CD14-positive monocyte (primary cell): ENCODE measurements at regions not wholly inside any gene's neighbourhood (a gene's known extent, or its start where the extent isn't known, plus 50 kb on each side); places are given as distances from the start of the nearest gene placed in this dataset.

Experiments used
- DNase-seq, 3 donors: peaks; one replicate each; pipeline ENCODE4 v3.0.0-alpha.2; 2011 to 2022
- H2AFZ ChIP-seq: 2 replicates; pipeline ENCODE4 v1.6.0; 2012; ENCODE audit warnings: mild to moderate bottlenecking, low read depth, low read length, inconsistent platforms; ENCODE audit not compliant: insufficient read depth, poor library complexity, severe bottlenecking
- H3K27ac ChIP-seq, 2 donors: 1 replicate in 1 of 2; 2 replicates in 1 of 2; pipeline ENCODE4 v1.5.1; 2012 to 2013; ENCODE audit warnings: low read length in 2 of 2, control low read depth in 1 of 2, inconsistent platforms in 1 of 2, low read depth in 1 of 2, mild to moderate bottlenecking in 1 of 2
- H3K27me3 ChIP-seq, 2 donors: one replicate each; pipeline versions ENCODE4 v1.6.0 to v1.6.1; 2011 to 2013; ENCODE audit warnings: low read length in 2 of 2; ENCODE audit not compliant: control insufficient read depth in 2 of 2, insufficient read depth in 2 of 2
- H3K36me3 ChIP-seq, 2 donors: replicated peaks in 1 of 2; 1 replicate in 1 of 2; 2 replicates in 1 of 2; pipeline versions ENCODE4 v1.5.1 to v1.6.1; 2012 to 2013; ENCODE audit warnings: low read length in 2 of 2, control low read depth in 1 of 2, inconsistent platforms in 1 of 2, mild to moderate bottlenecking in 1 of 2; ENCODE audit not compliant: insufficient read depth in 2 of 2, control insufficient read depth in 1 of 2
- H3K4me1 ChIP-seq, 2 donors: 1 replicate in 1 of 2; 2 replicates in 1 of 2; pipeline versions ENCODE4 v1.5.1 to v1.6.1; 2012 to 2013; ENCODE audit warnings: low read length in 2 of 2, control low read depth in 1 of 2, inconsistent platforms in 1 of 2, mild to moderate bottlenecking in 1 of 2, moderate library complexity in 1 of 2; ENCODE audit not compliant: insufficient read depth in 2 of 2, control insufficient read depth in 1 of 2
- H3K4me2 ChIP-seq: replicated peaks from 2 replicates; pipeline ENCODE3; 2012; ENCODE audit warnings: low read length, moderate library complexity, mild to moderate bottlenecking; ENCODE audit not compliant: poor library complexity, severe bottlenecking; ENCODE audit errors: extremely low read depth
- H3K4me3 ChIP-seq, 3 experiments: fragments of 200-600 bp in 1 of 3; sonication (generic) in 1 of 3; replicated peaks in 1 of 3; 1 replicate in 2 of 3; 2 replicates in 1 of 3; pipeline ENCODE4 v1.5.1; 2011 to 2013; ENCODE audit warnings: low read length in 3 of 3, mild to moderate bottlenecking in 3 of 3, control low read depth in 2 of 3, low read depth in 2 of 3, inconsistent platforms in 1 of 3, moderate library complexity in 1 of 3
- H3K79me2 ChIP-seq: 2 replicates; pipeline ENCODE4 v1.6.0; 2012; ENCODE audit warnings: mild to moderate bottlenecking, control low read depth, inconsistent platforms, low read length, moderate library complexity; ENCODE audit not compliant: insufficient read depth
- H3K9ac ChIP-seq: 2 replicates; pipeline ENCODE4 v1.6.0; 2017; ENCODE audit warnings: low read length, mild to moderate bottlenecking; ENCODE audit not compliant: insufficient read depth, poor library complexity, severe bottlenecking
- H3K9me3 ChIP-seq, 2 donors: replicated peaks in 1 of 2; 1 replicate in 1 of 2; 2 replicates in 1 of 2; pipeline versions ENCODE4 v1.5.1 to v1.6.1; 2012 to 2013; ENCODE audit warnings: low read length in 2 of 2, control low read depth in 1 of 2; ENCODE audit not compliant: control insufficient read depth in 1 of 2, insufficient read depth in 1 of 2
- H4K20me1 ChIP-seq: 2 replicates; pipeline ENCODE4 v1.6.0; 2012; ENCODE audit warnings: mild to moderate bottlenecking, low read length, control low read depth, moderate library complexity; ENCODE audit not compliant: insufficient read depth
- H3K27ac Mint-ChIP-seq, 7 donors: one replicate each; pipeline ENCODE4 v1.8.0; 2020; ENCODE audit warnings: mild to moderate bottlenecking in 7 of 7, mixed read lengths in 7 of 7, moderate library complexity in 6 of 7, inconsistent platforms in 2 of 7
- H3K27me3 Mint-ChIP-seq, 3 donors: one replicate each; pipeline ENCODE4 v1.8.0; 2021 to 2022; ENCODE audit warnings: low read depth in 3 of 3, mild to moderate bottlenecking in 3 of 3, mixed read lengths in 3 of 3, moderate library complexity in 3 of 3, inconsistent platforms in 1 of 3
- H3K36me3 Mint-ChIP-seq, 2 donors: one replicate each; pipeline ENCODE4 v1.8.0; 2020; ENCODE audit warnings: mixed read lengths in 2 of 2, inconsistent platforms in 1 of 2, mild to moderate bottlenecking in 1 of 2
- H3K4me1 Mint-ChIP-seq: one replicate; pipeline ENCODE4 v1.8.0; 2020; ENCODE audit warnings: mild to moderate bottlenecking, mixed read lengths
- H3K4me3 Mint-ChIP-seq, 2 donors: one replicate each; pipeline ENCODE4 v1.8.0; 2020; ENCODE audit warnings: mild to moderate bottlenecking in 2 of 2, mixed read lengths in 2 of 2, moderate library complexity in 1 of 2
- H3K9me3 Mint-ChIP-seq, 7 donors: one replicate each; pipeline ENCODE4 v1.8.0; 2020 to 2022; ENCODE audit warnings: mixed read lengths in 7 of 7, mild to moderate bottlenecking in 6 of 7, moderate library complexity in 6 of 7, inconsistent platforms in 2 of 7
- WGBS: methylation state at CpG from one replicate; pipeline ENCODE4 v1.1.5; 2013; ENCODE audit warnings: missing lambda C conversion rate; ENCODE audit not compliant: insufficient coverage; 5-methylcytosine and 5-hydroxymethylcytosine counted together
- intact Hi-C, 2 donors: fragments of 100-400 bp; cut with micrococcal nuclease; formaldehyde crosslinking; loops; one replicate each; pipeline versions ENCODE4 v1.15.0 to v1.15.1; 2023
- TF ChIP-seq, protein P1 (sequence below): fragments of 200-600 bp; IDR thresholded peaks from one replicate; pipeline ENCODE4 v1.8.0; 2022; ENCODE audit warnings: antibody characterized with exemption, mild to moderate bottlenecking

DNA sequence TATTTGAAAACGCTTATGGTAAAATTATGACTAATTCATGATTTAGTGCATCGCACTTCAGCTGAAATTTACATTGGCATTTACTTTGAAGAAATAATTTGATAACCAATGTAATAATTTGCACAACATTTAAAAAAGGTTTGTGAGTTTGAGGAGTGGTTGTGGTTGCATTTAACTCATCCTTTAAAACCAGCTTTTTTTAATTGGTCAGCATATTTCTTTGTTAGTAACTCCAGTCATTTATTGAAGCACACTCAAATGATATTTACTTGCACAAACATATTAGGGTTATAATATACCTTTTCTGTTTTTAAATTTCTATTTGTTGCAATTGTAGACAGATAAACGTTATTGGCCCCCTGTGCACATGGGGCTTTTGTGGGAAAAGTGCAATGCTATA lies 78.1 kb upstream of the AHI1 start:
- no peak overlapping the region for H3K27ac ChIP-seq
- no peak overlapping the region for H3K9ac ChIP-seq
- no peaks in the 10 kb centered on the region for H3K9me3 ChIP-seq
- no peaks in the 10 kb centered on the region for H3K79me2 ChIP-seq
- Mint-ChIP-seq H3K4me1 (no peaks in the 10 kb centered on the region), H3K36me3 (no peaks in the 10 kb centered on the region), H3K9me3 (peaks cover 0 to 2% (median 0%) of the 10 kb centered on the region in 7 donors), H3K4me3 (no peak overlapping the region), H3K27ac (no peak overlapping the region), H3K27me3 (no peaks in the 10 kb centered on the region)
- H3K27me3 ChIP-seq, result no peaks in the 10 kb centered on the region
- no peaks in the 10 kb centered on the region for H4K20me1 ChIP-seq
- TF ChIP-seq, protein P1, sequence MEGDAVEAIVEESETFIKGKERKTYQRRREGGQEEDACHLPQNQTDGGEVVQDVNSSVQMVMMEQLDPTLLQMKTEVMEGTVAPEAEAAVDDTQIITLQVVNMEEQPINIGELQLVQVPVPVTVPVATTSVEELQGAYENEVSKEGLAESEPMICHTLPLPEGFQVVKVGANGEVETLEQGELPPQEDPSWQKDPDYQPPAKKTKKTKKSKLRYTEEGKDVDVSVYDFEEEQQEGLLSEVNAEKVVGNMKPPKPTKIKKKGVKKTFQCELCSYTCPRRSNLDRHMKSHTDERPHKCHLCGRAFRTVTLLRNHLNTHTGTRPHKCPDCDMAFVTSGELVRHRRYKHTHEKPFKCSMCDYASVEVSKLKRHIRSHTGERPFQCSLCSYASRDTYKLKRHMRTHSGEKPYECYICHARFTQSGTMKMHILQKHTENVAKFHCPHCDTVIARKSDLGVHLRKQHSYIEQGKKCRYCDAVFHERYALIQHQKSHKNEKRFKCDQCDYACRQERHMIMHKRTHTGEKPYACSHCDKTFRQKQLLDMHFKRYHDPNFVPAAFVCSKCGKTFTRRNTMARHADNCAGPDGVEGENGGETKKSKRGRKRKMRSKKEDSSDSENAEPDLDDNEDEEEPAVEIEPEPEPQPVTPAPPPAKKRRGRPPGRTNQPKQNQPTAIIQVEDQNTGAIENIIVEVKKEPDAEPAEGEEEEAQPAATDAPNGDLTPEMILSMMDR, result no peak
- DNase-seq, result no peak
- no peak overlapping the region for H3K4me3 ChIP-seq
- no peak overlapping the region for H2AFZ ChIP-seq
- H3K36me3 ChIP-seq, result no peaks in the 10 kb centered on the region
- intact Hi-C loops, result no loop called here
- no peak overlapping the region for H3K4me2 ChIP-seq
- no CpG with 5 or more reads among the region's 3 CpGs for WGBS
- H3K4me1 ChIP-seq, result no peaks in the 10 kb centered on the region

DNA sequence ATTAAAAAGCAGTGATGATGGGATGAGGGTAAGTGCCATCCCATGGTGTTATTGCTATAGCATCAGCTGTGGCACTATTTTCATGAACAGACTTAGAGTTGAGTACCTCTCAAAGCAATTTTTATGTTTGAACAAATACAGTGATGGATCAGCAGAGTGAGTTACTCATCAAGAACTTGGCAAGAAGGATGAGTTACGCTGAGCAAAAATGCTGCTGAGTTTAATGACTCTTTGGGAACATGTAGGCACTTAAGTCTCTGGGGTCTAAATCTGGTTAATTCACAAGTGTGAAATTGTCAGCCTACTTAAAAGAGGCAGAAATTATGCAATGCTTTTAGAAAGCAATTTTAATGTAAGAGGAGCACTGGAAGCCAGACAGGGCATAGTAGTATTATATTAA lies 78.5 kb upstream of the AHI1 start:
- no peaks in the 10 kb centered on the region for H3K27me3 Mint-ChIP-seq
- H3K27ac Mint-ChIP-seq, result no peak overlapping the region
- Histone ChIP-seq H3K36me3 (no peaks in the 10 kb centered on the region), H3K79me2 (no peaks in the 10 kb centered on the region), H3K27me3 (no peaks in the 10 kb centered on the region), H3K9ac (no peak overlapping the region), H4K20me1 (no peaks in the 10 kb centered on the region), H3K4me3 (no peak overlapping the region), H3K4me2 (no peak overlapping the region), H2AFZ (no peak overlapping the region), H3K9me3 (no peaks in the 10 kb centered on the region), H3K27ac (no peak overlapping the region), H3K4me1 (no peaks in the 10 kb centered on the region)
- intact Hi-C loops, result no loop called here
- WGBS, result 100% methylated on average over 1 of the region's 1 CpG
- no peak for DNase-seq
- no peaks in the 10 kb centered on the region for H3K36me3 Mint-ChIP-seq
- H3K9me3 Mint-ChIP-seq, result peaks cover 0 to 2% (median 0%) of the 10 kb centered on the region in 7 donors
- H3K4me3 Mint-ChIP-seq, result no peak overlapping the region
- TF ChIP-seq, protein P1, result no peak
- H3K4me1 Mint-ChIP-seq, result no peaks in the 10 kb centered on the region
